GM23248 (cell line): ENCODE measurements at regions not wholly inside any gene's neighbourhood (a gene's known extent, or its start where the extent isn't known, plus 50 kb on each side); places are given as distances from the start of the nearest gene placed in this dataset.

Source experiments
- EZH2 ChIP-seq: fragments of 200-600 bp; sonication (generic); IDR thresholded peaks from 2 replicates; pipeline ENCODE4 v1.6.1; 2018; ENCODE audit warnings: antibody characterized with exemption, mild to moderate bottlenecking; ENCODE audit not compliant: insufficient read depth, poor library complexity, severe bottlenecking
- EZH2phosphoT487 ChIP-seq: fragments of 200-600 bp; sonication (generic); IDR thresholded peaks from 2 replicates; pipeline ENCODE4 v1.6.1; 2018; ENCODE audit warnings: antibody characterized with exemption, moderate library complexity, mild to moderate bottlenecking, low read depth; ENCODE audit not compliant: insufficient read depth

- TF ChIP-seq EZH2 (no peak), EZH2phosphoT487 (no peak)
Measured at GRCh38 chr2:21289551-21289950, 165.8 kb downstream of the TDRD15 start.
